NB4 (cell line): ENCODE measurements at regions not wholly inside any gene's neighbourhood (a gene's known extent, or its start where the extent isn't known, plus 50 kb on each side); places are given as distances from the start of the nearest gene placed in this dataset.

Source experiments
- DNase-seq: peaks from one replicate; pipeline ENCODE4 v3.0.0; 2010; ENCODE audit warnings: low read depth
- H3K4me3 ChIP-seq: one replicate; pipeline ENCODE4 v1.5.1; 2011; ENCODE audit warnings: mild to moderate bottlenecking, low read depth, low read length, moderate library complexity
- MYC ChIP-seq: IDR thresholded peaks from 2 replicates; pipeline ENCODE4 v1.6.1; 2011; ENCODE audit warnings: low read depth, low read length
- POLR2A ChIP-seq: IDR thresholded peaks from 2 replicates; pipeline ENCODE4 v1.6.1; 2011; ENCODE audit warnings: mild to moderate bottlenecking; ENCODE audit not compliant: insufficient read length; ENCODE audit errors: extremely low read depth
- TF ChIP-seq, protein P1 (sequence below): IDR thresholded peaks from one replicate; pipeline ENCODE4 v1.5.1; 2012; ENCODE audit warnings: low read depth, low read length
- TF ChIP-seq, protein P2 (sequence below): IDR thresholded peaks from 2 replicates; pipeline ENCODE4 v1.6.1; 2011; ENCODE audit warnings: low read depth, low read length

DNA sequence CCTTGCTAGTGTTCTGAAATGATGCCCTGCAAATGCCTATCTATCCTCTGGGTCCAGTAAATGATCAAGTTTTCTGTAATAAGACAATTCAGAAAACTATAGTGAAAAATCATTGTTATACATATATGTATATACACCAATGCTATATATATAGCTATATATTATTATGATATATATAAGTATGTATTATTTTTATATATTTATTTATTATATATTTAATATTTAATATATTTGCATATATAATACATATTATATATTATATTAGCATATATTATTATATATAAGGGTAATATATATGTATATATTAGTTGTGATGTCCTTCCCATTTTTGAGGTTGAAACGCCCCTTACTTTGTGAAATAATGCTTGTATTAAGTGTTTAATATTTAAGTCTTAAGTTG, 181.4 kb upstream of the CACNA2D1 start:
- DNase-seq: no peak
- TF ChIP-seq POLR2A (no peak), MYC (no peak)
- TF ChIP-seq, protein P1, sequence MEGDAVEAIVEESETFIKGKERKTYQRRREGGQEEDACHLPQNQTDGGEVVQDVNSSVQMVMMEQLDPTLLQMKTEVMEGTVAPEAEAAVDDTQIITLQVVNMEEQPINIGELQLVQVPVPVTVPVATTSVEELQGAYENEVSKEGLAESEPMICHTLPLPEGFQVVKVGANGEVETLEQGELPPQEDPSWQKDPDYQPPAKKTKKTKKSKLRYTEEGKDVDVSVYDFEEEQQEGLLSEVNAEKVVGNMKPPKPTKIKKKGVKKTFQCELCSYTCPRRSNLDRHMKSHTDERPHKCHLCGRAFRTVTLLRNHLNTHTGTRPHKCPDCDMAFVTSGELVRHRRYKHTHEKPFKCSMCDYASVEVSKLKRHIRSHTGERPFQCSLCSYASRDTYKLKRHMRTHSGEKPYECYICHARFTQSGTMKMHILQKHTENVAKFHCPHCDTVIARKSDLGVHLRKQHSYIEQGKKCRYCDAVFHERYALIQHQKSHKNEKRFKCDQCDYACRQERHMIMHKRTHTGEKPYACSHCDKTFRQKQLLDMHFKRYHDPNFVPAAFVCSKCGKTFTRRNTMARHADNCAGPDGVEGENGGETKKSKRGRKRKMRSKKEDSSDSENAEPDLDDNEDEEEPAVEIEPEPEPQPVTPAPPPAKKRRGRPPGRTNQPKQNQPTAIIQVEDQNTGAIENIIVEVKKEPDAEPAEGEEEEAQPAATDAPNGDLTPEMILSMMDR: no peak
- TF ChIP-seq, protein P2, sequence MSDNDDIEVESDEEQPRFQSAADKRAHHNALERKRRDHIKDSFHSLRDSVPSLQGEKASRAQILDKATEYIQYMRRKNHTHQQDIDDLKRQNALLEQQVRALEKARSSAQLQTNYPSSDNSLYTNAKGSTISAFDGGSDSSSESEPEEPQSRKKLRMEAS: no peak

DNA sequence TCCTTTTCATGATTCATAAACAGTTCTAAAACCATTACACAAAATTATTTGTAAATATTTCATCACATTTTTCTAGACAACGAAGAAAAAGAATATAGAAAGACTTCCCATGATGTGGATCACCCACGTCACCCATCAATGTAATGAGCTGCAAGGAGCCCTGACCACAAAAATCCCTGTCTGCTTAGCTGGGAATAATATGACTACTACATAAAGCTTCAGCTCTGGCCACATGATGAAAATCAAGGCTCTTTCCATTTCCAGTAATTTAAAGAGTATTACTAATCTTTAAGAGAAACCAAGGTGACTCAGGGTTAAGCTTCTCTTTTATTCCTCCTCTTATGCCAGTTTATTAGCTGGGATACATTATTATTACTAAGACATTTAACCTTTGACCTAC, 180.8 kb upstream of the CACNA2D1 start:
- DNase-seq: no peak
- TF ChIP-seq, protein P1: no peak
- no peak overlapping the region for H3K4me3 ChIP-seq

More for the DNA sequence above, 181.4 kb upstream of the CACNA2D1 start:
- H3K4me3 ChIP-seq: no peak overlapping the region

DNA sequence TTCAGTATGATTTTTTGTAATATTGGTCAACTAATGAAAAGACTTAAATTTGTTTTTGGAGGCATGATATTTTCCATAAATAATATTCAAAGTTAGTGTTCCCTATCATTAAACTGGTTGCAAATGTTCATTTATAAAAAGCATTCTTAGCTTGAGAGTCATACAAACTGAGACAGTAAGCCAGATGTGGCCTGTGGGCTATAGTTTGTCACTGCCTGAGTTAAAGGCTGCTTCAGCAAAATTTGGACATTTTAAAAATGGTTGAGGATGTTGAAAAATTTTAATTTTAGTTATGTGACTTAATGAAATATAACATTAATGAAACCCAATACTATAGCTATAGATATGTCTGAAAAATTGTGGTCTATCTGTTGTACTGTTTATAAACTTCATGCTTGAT, 180.2 kb upstream of the CACNA2D1 start:
- TF ChIP-seq, protein P2: no peak
- no peak for TF ChIP-seq POLR2A
- no peak for TF ChIP-seq MYC
- TF ChIP-seq, protein P1: no peak
- DNase-seq: no peak
- no peak overlapping the region for H3K4me3 ChIP-seq

DNA sequence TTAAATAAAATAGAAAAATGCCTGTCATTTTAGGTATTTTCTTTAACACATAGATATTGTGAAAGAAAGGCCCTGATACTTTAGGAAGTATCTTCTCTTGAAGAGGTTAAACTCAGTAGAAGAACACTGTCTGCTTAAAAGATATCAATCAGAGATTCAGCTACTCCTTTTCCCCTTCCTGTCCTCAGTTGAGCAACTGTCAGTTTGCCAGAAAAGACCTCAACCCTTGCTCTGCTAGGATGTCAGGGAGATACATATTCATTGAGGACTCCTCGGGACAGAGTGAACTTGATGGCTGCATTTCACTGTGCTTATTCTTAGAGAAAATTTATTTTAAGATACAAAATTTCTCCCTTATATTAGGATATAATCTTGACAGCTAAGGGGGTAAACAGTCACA, 173.6 kb upstream of the CACNA2D1 start:
- peak; percentile 57 for DNase-seq
- no peak for TF ChIP-seq MYC
- no peak overlapping the region for H3K4me3 ChIP-seq

DNA sequence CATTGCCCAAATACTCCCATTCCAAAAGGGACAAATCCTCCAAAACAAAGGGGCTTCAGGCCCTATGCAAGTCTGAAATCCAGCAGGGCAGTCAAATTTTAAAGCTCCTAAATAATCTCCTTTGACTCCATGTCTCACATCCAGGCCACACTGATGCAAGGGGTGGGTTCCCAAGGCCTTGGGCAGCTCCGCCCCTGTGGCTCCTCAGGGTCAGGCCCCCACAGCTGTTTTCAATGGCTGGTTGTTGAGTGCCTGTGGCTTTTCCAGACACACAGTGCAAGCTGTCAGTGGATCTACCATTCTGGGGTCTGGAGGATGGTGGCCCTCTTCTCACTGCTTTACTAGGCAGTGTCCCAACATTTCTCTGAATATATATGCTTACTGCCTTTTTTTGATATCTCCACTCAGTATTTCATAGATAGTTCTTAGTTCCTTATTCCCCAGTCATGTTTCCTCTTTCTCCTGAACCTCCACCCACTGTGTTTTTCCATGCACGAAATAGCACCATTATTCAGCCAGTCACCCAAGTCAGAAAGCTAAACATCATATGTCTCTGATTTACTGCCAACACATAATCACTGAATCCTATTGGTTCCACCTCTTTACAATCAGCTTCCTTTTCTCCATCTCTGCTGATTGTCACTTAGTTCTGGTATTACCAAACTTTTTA, 172.6 kb upstream of the CACNA2D1 start:
- no peak for DNase-seq
- H3K4me3 ChIP-seq: no peak overlapping the region
- TF ChIP-seq, protein P2: no peak
- TF ChIP-seq POLR2A (no peak), MYC (no peak)
- TF ChIP-seq, protein P1: no peak

DNA sequence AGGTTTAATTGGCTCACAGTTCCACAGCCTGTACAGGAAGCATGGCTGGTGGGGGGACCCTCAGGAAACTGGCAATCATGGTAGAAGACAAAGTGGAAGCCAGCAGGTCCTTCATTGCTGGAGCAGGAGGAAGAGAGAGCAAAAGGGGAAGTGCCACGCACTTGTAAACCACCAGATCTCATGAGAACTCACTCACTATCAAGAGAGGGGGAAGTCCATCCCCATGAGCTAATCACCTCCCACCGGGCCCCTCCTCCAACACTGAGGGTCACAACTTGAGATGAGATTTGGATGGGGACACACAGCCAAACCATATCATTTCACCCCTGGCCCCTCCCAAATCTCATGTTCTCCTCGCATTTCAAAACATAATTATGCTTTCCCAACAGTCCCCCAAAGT, 171.9 kb upstream of the CACNA2D1 start:
- DNase-seq: peak; percentile 87
- H3K4me3 ChIP-seq: no peak overlapping the region
- TF ChIP-seq MYC: no peak
- no peak for TF ChIP-seq POLR2A
- TF ChIP-seq, protein P2: no peak
- TF ChIP-seq, protein P1: no peak
